Mesodermal cell (in vitro differentiated cells): ENCODE measurements at regions not wholly inside any gene's neighbourhood (a gene's known extent, or its start where the extent isn't known, plus 50 kb on each side); places are given as distances from the start of the nearest gene placed in this dataset.

Experiments used
- H3K27ac ChIP-seq: 2 replicates; pipeline ENCODE4 v1.7.0; 2013; ENCODE audit warnings: mild to moderate bottlenecking, low read depth, low read length, moderate library complexity; ENCODE audit not compliant: severe bottlenecking
- H3K36me3 ChIP-seq: 2 replicates; pipeline ENCODE4 v1.7.1; 2013; ENCODE audit warnings: mild to moderate bottlenecking, low read length, moderate library complexity; ENCODE audit not compliant: control insufficient read depth, insufficient read depth
- H3K4me1 ChIP-seq: one replicate; pipeline ENCODE4 v1.7.1; 2013; ENCODE audit warnings: mild to moderate bottlenecking, low read length; ENCODE audit not compliant: insufficient read depth, control insufficient read depth, poor library complexity, severe bottlenecking
- H3K4me3 ChIP-seq: 2 replicates; pipeline ENCODE4 v1.7.0; 2013; ENCODE audit warnings: low read length, control low read depth, mild to moderate bottlenecking; ENCODE audit not compliant: insufficient read depth, poor library complexity, severe bottlenecking; ENCODE audit errors: extremely low read depth
- H3K9me3 ChIP-seq: 2 replicates; pipeline ENCODE4 v1.7.1; 2013; ENCODE audit warnings: mild to moderate bottlenecking, low read length, moderate library complexity; ENCODE audit not compliant: control insufficient read depth
- WGBS, 2 experiments: methylation state at CpG; one replicate each; pipeline ENCODE4 v1.1.5; 2013; ENCODE audit warnings: missing lambda C conversion rate in 2 of 2; ENCODE audit not compliant: insufficient coverage in 2 of 2; 5-methylcytosine and 5-hydroxymethylcytosine counted together

DNA sequence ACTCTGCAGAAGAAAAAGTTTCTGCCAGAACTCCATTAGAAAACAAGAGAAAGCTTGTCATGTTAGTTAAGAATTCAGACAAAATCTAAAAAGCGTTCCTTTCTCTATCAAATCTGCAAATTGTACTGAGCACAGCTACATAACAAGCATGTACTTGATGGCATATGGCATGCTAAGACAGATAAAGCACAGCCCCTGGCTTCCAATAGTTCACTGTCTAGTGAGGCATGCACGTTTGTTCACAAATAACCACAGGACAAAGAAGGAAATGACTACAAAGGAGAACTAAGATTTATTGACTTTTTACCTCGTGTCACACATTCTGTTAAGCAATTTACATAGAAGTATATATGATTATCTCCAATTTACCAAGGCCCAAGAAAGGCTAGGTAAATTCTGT is 518.2 kb upstream of the TLE4 start:
- 80 to 86% methylated on average over 1 of the region's 3 CpGs for WGBS, 2 experiments

DNA sequence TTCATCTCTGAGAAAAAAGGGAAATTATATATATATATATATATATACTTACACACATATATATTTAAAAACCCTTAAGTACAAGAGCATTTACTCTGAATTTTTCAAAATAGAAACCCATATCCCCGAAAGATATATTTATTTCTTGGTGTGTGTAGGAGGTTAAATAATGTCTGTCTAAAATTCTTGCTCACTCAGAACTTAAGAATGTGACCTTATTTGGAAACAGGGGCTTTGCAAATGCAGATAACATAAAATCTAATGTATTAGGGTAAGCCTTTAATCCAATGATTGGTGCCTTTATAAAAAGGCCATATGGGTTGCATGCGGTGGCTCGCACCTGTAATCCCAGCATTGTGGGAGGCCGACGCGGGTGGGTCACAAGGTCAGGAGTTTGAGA is 517.3 kb upstream of the TLE4 start:
- Histone ChIP-seq H3K27ac (no peak overlapping the region), H3K4me1 (no peaks in the 10 kb centered on the region), H3K36me3 (no peaks in the 10 kb centered on the region), H3K9me3 (no peaks in the 10 kb centered on the region), H3K4me3 (no peak overlapping the region)
- WGBS, 2 experiments: 91 to 98% methylated on average over 5 of the region's 6 CpGs

More for the DNA sequence above, 518.2 kb upstream of the TLE4 start:
- no peak overlapping the region for H3K27ac ChIP-seq
- H3K9me3 ChIP-seq: no peaks in the 10 kb centered on the region
- no peak overlapping the region for H3K4me3 ChIP-seq
- no peaks in the 10 kb centered on the region for H3K4me1 ChIP-seq
- no peaks in the 10 kb centered on the region for H3K36me3 ChIP-seq

DNA sequence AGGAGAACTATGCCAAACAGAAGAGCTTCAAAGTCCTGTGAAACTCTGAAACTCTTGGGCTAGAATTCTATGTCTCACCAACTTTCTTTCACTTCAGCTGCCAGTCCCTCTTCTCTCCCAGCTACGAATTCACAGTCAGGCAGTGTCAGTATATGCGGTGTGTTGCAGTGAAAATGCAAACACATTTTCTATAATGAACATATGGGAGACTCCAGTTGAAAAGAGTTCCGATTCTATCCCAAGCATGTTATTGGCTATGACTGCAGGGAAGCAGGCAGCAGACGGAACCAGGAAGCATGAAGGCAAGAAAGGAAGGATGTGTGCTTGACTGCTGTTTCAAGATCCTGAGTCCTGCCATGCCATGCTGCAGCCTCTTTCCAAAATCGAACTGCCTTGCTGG is 515.7 kb upstream of the TLE4 start:
- Histone ChIP-seq H3K36me3 (no peaks in the 10 kb centered on the region), H3K9me3 (no peaks in the 10 kb centered on the region), H3K4me3 (no peak overlapping the region), H3K27ac (no peak overlapping the region), H3K4me1 (no peaks in the 10 kb centered on the region)
- WGBS, 2 experiments: 90 to 100% methylated on average over 2 of the region's 5 CpGs

DNA sequence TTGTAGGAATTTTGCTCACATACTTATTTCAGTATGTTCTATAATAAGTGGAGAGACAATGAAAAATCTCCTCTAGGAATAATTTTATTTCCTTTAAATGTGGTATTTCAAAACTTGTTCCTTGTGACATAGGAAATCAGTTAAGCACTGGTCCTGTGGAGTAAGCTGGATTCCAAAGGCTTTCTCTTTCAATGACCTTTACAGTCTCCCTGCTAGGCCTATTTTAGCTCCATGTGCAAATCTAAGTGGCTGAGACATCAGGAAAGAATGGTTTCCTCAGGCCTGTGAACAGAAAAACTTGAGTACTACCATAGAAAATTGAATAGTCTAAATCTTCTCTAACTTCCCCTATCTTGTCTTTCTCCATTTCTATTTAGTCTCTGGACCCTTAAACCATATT is 514.2 kb upstream of the TLE4 start:
- H3K36me3 ChIP-seq: no peaks in the 10 kb centered on the region
- no peaks in the 10 kb centered on the region for H3K4me1 ChIP-seq
- no peaks in the 10 kb centered on the region for H3K9me3 ChIP-seq
- H3K27ac ChIP-seq: no peak overlapping the region
- H3K4me3 ChIP-seq: no peak overlapping the region

DNA sequence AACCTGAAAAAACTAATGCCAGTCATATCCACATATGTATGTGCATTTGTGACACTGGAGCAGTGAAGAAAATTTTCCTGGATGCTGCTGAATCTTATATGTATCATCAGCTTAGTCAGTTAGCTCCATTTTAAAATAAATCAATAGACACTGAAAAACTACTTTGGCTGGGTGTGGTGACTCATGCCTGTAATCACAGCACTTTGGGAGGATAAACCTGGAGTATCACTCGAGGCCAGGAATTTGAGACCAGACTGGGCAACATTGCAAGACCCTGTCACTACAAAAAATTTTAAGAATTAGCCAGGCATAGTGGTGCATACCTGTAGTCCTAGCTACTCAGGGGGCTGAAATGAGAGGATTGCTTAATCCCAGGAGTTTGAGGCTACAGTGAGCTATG is 511.0 kb upstream of the TLE4 start:
- no peaks in the 10 kb centered on the region for H3K36me3 ChIP-seq
- H3K9me3 ChIP-seq: no peaks in the 10 kb centered on the region
- H3K27ac ChIP-seq: no peak overlapping the region
- WGBS, 2 experiments: 0% methylated on average over 1 of the region's 1 CpG
- no peak overlapping the region for H3K4me3 ChIP-seq
- H3K4me1 ChIP-seq: no peaks in the 10 kb centered on the region

DNA sequence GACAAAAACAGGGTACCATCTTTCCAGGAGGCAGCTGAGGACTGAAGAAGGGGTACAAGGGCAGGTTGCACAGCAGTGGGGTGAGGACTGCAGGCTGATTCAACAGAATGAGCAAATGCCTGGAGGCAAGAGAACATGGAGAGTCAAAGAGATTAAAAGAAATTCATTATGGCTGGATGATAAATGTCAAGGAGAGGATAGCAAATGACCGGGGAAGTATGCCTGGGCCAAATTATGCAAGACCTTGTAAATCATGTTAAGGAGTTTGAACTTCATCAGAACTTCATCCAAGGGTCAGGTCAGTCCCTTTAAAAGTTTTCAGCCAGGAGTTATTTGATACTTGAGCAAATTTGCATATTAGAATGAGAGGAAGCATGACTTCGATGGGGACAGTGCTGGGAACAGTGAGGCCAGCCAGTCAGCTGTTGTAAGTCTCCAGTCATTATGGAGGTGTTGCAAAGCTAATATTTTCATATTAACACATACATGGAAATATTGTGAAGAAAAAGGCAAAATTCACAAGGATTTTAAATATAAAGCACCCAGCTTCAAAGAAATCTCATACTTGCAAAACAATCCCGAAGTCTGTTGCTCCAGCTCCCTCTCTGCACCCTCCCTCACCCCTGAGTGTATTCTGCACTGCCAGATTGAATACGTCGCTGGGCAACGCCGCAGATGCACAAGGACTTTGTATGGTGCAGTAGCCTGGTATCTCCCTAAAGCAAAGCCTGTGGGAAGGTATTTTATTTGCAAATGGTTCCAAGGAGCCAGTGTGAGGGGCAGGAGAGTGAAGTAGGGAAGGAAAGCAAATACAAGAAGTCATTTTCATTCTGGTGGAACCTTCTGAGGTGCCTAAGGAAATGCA is 509.8 kb upstream of the TLE4 start:
- Histone ChIP-seq H3K9me3 (no peaks in the 10 kb centered on the region), H3K4me1 (no peaks in the 10 kb centered on the region), H3K36me3 (no peaks in the 10 kb centered on the region), H3K4me3 (no peak overlapping the region), H3K27ac (no peak overlapping the region)
- WGBS, 2 experiments: 95 to 100% methylated on average over 3 to 6 of the region's 7 CpGs

DNA sequence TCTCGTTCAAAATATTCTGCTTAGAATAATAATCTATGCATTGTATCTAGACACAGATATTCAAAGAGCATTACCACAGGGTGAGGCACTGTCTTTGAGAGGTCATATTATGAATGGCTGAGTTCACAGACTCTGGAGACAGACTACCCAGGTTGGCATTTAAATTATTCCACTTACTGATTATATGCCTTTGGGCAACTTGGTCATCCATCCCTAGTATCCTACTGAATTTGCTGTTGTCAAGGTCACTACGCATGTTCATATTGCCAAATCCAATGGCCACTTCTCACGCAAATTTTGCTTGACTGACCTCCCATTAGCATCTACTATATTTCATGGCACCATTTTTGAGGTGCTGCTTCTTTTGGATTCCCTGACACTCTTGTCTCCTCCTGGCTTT is 498.6 kb upstream of the TLE4 start:
- H3K9me3 ChIP-seq: peaks cover under 1% of the 10 kb centered on the region
- no peak overlapping the region for H3K27ac ChIP-seq
- WGBS, 2 experiments: 90 to 96% methylated on average over 2 of the region's 3 CpGs
- no peaks in the 10 kb centered on the region for H3K36me3 ChIP-seq
- no peaks in the 10 kb centered on the region for H3K4me1 ChIP-seq
- H3K4me3 ChIP-seq: no peak overlapping the region

DNA sequence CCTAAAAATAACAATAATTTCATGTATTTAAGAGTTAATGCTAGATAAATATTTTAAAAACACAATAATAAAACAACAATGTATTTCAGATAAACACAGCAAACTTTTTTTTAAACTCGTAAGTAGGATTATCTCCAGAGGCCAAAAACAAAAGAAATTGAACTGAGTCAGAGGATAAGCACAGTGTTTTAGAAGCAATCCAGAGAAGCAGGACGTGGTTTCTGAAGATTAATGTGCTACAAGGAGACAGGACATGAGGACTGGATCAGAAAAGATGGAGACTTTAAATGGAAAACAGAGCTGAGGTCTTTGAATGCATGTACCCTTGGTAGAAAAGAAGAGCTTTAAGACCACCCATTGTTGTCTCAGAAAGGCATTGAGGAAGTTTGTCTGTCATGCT is 491.2 kb upstream of the TLE4 start:
- Histone ChIP-seq H3K4me1 (no peaks in the 10 kb centered on the region), H3K4me3 (no peak overlapping the region), H3K36me3 (no peaks in the 10 kb centered on the region), H3K9me3 (peaks cover 5% of the 10 kb centered on the region), H3K27ac (no peak overlapping the region)
- 82 to 86% methylated on average over 1 of the region's 2 CpGs for WGBS, 2 experiments

DNA sequence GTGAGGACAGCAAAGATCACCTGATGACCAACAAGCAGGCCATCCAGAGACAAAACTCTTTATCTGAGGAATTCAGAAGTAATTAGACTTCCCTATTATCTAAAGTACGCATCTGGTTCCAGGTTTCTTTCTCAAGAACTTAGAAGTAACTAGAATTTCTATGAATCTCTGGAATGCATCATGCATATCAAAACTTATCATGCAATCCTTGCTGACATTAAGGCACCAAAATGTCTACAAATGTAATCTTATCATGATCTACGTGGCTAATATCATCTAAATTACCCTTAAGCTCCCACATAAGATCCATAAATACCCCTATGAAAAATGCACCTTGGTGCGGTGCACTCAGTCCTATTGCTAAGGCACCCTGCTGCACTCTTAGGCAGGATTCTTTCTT is 488.1 kb upstream of the TLE4 start:
- H3K9me3 ChIP-seq: peaks cover 11% of the 10 kb centered on the region
- no peak overlapping the region for H3K27ac ChIP-seq
- H3K4me1 ChIP-seq: no peaks in the 10 kb centered on the region
- no peak overlapping the region for H3K4me3 ChIP-seq
- WGBS, 2 experiments: 94 to 95% methylated on average over 2 to 3 of the region's 3 CpGs
- H3K36me3 ChIP-seq: no peaks in the 10 kb centered on the region

DNA sequence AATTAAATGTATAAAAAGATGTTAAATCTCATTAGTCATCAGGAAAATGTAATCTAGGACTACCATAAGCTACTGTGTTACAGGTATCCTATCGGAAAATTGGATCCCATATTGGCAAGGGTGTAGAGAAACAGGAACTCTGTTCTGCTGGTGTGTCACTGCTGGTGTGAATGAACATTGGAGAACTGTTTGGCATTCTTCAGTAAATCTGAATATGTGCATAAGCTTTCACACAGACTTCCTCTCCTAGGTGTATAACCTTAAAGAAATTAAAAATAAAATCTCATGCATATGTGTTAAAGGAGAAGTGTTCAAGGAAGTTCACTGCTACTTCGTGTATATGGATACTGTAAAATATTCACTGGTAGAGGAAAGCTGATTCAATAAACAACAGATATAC is 484.6 kb upstream of the TLE4 start:
- no CpG with 5 or more reads among the region's 2 CpGs for WGBS, 2 experiments
- Histone ChIP-seq H3K4me1 (no peaks in the 10 kb centered on the region), H3K27ac (no peak overlapping the region)

DNA sequence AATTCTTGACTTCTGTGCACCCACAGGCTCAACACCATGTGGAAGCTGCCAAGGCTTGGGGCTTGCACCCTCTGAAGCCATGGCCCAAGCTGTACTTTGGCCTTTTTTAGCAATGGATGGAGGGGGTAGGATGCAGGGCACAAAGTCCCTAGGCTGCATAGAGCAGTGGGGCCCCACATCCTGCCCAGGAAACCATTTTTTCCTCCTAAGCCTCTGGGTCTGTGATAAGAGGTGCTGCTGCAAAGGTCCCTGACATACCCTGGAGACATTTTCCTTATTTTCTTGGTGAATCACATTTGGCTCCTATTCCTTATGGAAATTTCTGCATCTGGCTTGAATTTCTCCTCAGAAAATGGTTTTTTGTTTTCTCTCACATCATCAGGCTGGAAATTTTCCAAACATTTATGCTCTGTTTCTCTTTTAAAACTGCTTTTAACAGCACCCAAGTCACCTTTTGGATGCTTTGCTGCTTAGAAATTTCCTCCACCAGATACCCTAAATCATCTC is 482.7 kb upstream of the TLE4 start:
- Histone ChIP-seq H3K4me3 (no peak overlapping the region), H3K27ac (no peak overlapping the region), H3K36me3 (no peaks in the 10 kb centered on the region), H3K9me3 (peaks cover 19% of the 10 kb centered on the region), H3K4me1 (no peaks in the 10 kb centered on the region)

More for the DNA sequence above, 484.6 kb upstream of the TLE4 start:
- Histone ChIP-seq H3K36me3 (no peaks in the 10 kb centered on the region), H3K4me3 (no peak overlapping the region), H3K9me3 (peaks cover 24% of the 10 kb centered on the region)
